ENCODE measurements at regions not wholly inside any gene's neighbourhood (a gene's known extent, or its start where the extent isn't known, plus 50 kb on each side); places are given as distances from the start of the nearest gene placed in this dataset.

GRCh38 chr11:34567733-34568132 lies 53.2 kb upstream of the EHF start:
- TF ChIP-seq CTCF (IDR thresholded peaks at IDR 0.05; ENCODE audit: unreplicated experiment), result no peak
- Mint-ChIP-seq H3K4me1 (ENCODE audit: low read depth) (peaks cover 6% of the 10 kb centered on the region), H3K27ac (no peak overlapping the region), H3K4me3 (ENCODE audit: low read depth) (no peak overlapping the region), H3K27me3 (peaks cover 9% of the 10 kb centered on the region), H3K9me3 (ENCODE audit: low read depth) (no peaks in the 10 kb centered on the region), H3K36me3 (ENCODE audit: insufficient read depth) (no peaks in the 10 kb centered on the region)
- DNase-seq (ENCODE audit: low spot score, unreplicated experiment), result no peak

DNA sequence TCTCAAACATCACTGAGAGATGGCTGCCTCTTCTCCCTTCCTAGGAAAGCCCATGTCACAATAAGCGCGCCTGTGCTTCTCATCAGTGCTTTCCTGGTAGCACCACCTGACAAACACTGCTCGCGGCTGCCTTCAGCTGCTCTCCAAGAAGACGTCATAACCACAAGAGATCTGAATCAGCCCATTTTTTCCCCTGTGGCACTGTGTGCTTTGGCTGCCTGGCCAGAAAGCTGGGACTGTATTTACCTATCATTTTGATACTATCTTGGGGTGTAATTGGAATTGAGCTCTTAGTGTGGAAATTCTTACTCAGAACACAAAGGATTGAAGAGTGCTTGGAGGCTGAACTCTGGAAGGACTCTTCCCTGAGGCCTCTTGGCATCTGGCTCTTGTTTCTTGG lies 50.3 kb upstream of the EHF start:
- no peak for TF ChIP-seq CTCF (IDR thresholded peaks at IDR 0.05; ENCODE audit: unreplicated experiment)
- Mint-ChIP-seq H3K9me3 (ENCODE audit: low read depth) (no peaks in the 10 kb centered on the region), H3K27me3 (peaks cover 3% of the 10 kb centered on the region), H3K27ac (no peak overlapping the region), H3K36me3 (ENCODE audit: insufficient read depth) (no peaks in the 10 kb centered on the region), H3K4me1 (ENCODE audit: low read depth) (no peaks in the 10 kb centered on the region), H3K4me3 (ENCODE audit: low read depth) (no peak overlapping the region)
- DNase-seq (ENCODE audit: low spot score, unreplicated experiment), result no peak

Measured in progenitor cell of endocrine pancreas (in vitro differentiated cells).